ENCODE measurements at regions not wholly inside any gene's neighbourhood (a gene's known extent, or its start where the extent isn't known, plus 50 kb on each side); places are given as distances from the start of the nearest gene placed in this dataset.

GRCh38 chr3:150334974-150335373 lies 73.1 kb upstream of the TSC22D2 start:
- TF ChIP-seq CTCF (conservative IDR thresholded peaks at IDR 0.05; ENCODE audit: low read depth, low read length) (no peak), EZH2 (IDR thresholded peaks at IDR 0.05; ENCODE audit: borderline replicate concordance, low read depth, low read length, poor library complexity, severe bottlenecking) (no peak)
